ENCODE measurements at regions not wholly inside any gene's neighbourhood (a gene's known extent, or its start where the extent isn't known, plus 50 kb on each side); places are given as distances from the start of the nearest gene placed in this dataset.
"Not testable (repeated sequence)": the region's sequence is repeated elsewhere in the genome, so short reads cannot be mapped to it uniquely, and the experiment has no call there.

GRCh38 chr5:124932791-124933600 lies 186.6 kb upstream of the ZNF608 start:
- DNase-seq = peak; percentile 50

- DNase-seq = no peak
These were observed 188.6 kb upstream of the ZNF608 start for GRCh38 chr5:124935065-124935464.

- DNase-seq = no peak
These were observed 190.1 kb upstream of the ZNF608 start for GRCh38 chr5:124936626-124936933.

GRCh38 chr5:124941051-124942049 lies 194.9 kb upstream of the ZNF608 start:
- DNase-seq = no peak

GRCh38 chr5:124948062-124948753 lies 201.8 kb upstream of the ZNF608 start:
- no peak for DNase-seq

- no peak for DNase-seq
These were observed 202.4 kb upstream of the ZNF608 start for GRCh38 chr5:124948754-124949275.

DNA sequence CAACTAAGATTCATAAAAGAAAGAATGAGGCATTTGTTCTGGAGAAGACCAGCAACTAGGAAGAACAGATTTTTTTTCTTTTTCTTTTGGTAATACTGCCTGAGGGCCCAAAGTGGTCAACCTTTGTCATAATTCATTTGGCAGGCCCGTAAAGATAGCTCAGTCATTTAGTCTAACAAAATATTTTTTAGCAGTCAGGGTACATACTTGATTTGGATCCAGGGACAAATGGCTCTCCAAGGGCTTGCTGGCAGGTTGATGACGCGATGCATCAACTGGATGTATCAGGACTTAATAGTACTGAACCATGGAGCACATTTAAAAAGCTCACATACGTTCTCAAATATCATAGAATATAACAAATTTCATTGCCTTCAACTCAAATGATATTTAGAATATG lies 203.4 kb upstream of the ZNF608 start:
- DNase-seq = no peak

DNA sequence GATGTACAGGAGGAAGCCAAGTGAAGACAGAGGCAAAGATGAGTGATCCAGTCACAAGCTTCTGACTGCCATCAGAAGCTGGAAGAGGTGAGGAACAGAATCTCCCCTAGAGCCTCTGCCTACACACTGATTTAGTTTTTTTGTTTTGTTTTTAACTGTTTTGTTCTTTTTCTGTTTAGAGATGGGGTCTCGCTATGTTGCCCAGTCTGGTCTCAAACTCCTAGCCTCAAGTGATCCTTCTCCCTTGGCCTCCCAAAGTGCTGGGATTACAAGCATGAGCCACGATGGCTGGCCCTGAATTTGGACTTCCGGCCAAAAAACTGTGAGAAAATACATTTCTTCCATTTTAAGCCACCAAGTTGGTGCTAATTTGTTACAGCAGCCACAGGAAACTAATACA lies 204.7 kb upstream of the ZNF608 start:
- no peak for DNase-seq

GRCh38 chr5:124951661-124952060 lies 205.2 kb upstream of the ZNF608 start:
- DNase-seq = no peak

- no peak for DNase-seq
These were observed 205.6 kb upstream of the ZNF608 start for GRCh38 chr5:124952079-124952478.

DNA sequence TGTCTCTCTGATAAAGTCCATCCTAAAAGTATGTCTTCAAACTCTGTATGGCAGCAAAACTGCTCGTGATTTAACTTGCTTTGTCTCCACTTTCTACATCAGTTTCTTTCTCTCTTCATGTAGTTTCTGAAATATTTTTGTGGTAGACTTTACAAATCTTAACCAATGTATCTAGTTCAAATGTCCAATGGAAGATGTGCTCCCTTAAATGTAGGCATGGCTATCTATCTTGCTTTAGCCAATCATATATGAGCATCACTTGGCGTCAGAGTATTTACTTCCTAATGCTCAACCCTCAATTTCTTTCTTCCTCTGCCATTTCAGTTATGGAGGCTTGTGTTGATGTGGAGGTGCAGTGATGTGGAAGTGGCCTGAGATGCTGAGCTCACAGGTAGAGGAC lies 206.1 kb upstream of the ZNF608 start:
- no peak for DNase-seq

- no peak for DNase-seq
These were observed 208.3 kb upstream of the ZNF608 start for GRCh38 chr5:124954784-124955183.

GRCh38 chr5:124956471-124957029 lies 210.1 kb upstream of the ZNF608 start:
- DNase-seq = no peak

GRCh38 chr5:124957063-124957462 lies 210.6 kb upstream of the ZNF608 start:
- DNase-seq = no peak

DNA sequence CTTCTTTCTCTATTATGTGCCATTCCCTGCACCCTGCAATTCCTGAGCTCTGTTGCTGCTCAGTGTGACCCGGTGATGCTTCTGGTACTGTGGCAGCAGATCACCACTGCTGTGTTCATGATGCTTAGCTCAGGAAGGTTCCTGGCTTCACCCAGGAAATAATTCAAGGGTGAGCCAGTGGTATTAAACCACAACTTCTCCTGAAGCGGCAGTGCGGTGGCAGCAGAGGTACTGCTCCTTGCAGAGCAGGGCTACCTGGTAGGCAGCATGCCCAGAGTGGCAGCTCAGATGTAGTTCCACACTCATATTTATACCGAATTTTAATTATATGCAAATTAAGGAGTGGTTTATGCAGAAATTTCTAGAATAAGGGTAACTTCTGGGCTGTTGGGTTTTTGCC lies 213.8 kb upstream of the ZNF608 start:
- no peak for DNase-seq

- no peak for DNase-seq
These were observed 215.1 kb upstream of the ZNF608 start for GRCh38 chr5:124961521-124961920.

GRCh38 chr5:124962111-124962510 lies 215.7 kb upstream of the ZNF608 start:
- DNase-seq = no peak

- no peak for DNase-seq
These were observed 216.3 kb upstream of the ZNF608 start for GRCh38 chr5:124962735-124963134.

- DNase-seq = no peak
These were observed 216.9 kb upstream of the ZNF608 start for GRCh38 chr5:124963236-124963919.

- not testable (repeated sequence) for DNase-seq
These were observed 220.3 kb upstream of the ZNF608 start for GRCh38 chr5:124966741-124967140.

DNA sequence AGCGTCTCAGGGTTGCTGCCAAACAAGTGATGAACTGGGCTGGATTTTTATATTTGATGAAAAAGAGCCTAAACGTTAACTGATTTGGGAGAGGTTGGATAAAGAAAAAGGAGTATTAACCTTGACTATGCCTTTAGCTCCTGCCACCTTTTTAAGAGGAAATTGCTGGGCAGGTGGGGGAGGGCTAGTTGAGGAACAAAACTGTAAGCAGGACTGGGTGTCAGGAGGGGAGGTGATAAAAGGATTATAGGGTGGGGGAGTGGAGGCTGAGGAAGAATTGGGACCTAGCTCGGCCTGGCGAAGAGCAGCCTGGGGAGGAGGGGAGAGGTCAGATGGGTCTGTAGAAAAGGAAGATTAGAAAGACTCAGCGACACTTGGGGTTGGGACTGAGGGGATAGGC lies 223.9 kb upstream of the ZNF608 start:
- DNase-seq = not testable (repeated sequence)

DNA sequence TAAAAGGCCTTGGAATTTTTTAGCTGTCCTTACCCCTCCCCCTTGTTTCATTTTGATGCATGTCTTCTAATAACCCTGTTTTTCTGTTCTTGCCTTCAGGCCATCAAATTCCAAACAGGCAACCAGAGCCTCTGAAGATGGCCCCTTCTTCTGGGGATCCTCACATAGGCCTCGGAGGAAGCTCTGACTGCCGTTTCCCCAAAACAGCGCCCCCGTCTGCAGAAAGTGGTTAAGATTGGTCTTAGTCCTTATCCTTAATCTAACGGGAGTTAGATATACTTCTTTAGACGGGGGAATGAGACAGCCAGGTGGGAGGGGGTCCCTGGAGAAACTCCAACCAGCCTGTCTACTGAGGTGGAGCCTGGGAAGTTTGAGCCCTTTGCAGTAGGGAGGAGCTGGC lies 226.3 kb upstream of the ZNF608 start:
- no peak for DNase-seq
